Hepatocyte (in vitro differentiated cells): ENCODE measurements at regions not wholly inside any gene's neighbourhood (a gene's known extent, or its start where the extent isn't known, plus 50 kb on each side); places are given as distances from the start of the nearest gene placed in this dataset.
"Not testable (repeated sequence)": the region's sequence is repeated elsewhere in the genome, so short reads cannot be mapped to it uniquely, and the experiment has no call there.

Experiments
- EZH2phosphoT487 ChIP-seq: fragments of 200-600 bp; sonication (generic); IDR thresholded peaks from one replicate; pipeline ENCODE4 v1.6.1; 2018; ENCODE audit warnings: antibody characterized with exemption, mild to moderate bottlenecking, low read depth, moderate library complexity; ENCODE audit not compliant: unreplicated experiment, severe bottlenecking
- TF ChIP-seq, protein P1 (sequence below): fragments of 200-600 bp; sonication (generic); IDR thresholded peaks from 2 replicates; pipeline ENCODE4 v1.5.1; 2016; ENCODE audit warnings: antibody characterized with exemption, mild to moderate bottlenecking; ENCODE audit not compliant: poor library complexity

DNA sequence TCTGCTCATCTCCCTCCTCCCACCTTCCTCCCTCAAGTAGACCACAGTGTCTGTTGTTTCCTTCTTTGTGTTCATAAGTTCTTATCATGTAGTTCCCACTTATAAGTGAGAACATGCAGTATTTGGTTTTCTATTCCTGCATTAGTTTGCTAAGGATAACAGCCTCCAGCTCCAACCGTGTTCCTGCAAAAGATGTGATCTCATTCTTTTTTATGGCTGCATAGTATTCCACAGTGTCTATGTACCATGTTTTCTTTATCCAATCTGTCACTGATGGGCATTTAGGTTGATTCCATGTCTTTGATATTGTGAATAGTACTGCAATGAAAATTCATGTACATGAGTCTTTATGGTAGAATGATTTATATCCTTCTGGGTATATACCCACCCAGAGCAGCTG, 173.5 kb downstream of the MATN1 start:
- TF ChIP-seq, protein P1, sequence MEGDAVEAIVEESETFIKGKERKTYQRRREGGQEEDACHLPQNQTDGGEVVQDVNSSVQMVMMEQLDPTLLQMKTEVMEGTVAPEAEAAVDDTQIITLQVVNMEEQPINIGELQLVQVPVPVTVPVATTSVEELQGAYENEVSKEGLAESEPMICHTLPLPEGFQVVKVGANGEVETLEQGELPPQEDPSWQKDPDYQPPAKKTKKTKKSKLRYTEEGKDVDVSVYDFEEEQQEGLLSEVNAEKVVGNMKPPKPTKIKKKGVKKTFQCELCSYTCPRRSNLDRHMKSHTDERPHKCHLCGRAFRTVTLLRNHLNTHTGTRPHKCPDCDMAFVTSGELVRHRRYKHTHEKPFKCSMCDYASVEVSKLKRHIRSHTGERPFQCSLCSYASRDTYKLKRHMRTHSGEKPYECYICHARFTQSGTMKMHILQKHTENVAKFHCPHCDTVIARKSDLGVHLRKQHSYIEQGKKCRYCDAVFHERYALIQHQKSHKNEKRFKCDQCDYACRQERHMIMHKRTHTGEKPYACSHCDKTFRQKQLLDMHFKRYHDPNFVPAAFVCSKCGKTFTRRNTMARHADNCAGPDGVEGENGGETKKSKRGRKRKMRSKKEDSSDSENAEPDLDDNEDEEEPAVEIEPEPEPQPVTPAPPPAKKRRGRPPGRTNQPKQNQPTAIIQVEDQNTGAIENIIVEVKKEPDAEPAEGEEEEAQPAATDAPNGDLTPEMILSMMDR = not testable (repeated sequence)
- TF ChIP-seq EZH2phosphoT487 = not testable (repeated sequence)
